HG03025 (cell line): ENCODE measurements at regions not wholly inside any gene's neighbourhood (a gene's known extent, or its start where the extent isn't known, plus 50 kb on each side); places are given as distances from the start of the nearest gene placed in this dataset.

Experiments
- ATAC-seq: cut with Tn5 transposase; IDR thresholded peaks from one replicate; pipeline ENCODE4 v1.9.1; 2021; ENCODE audit warnings: mild to moderate bottlenecking, moderate library complexity; ENCODE audit not compliant: unreplicated experiment, low FRiP score

GRCh38 chr10:90561666-90562065 lies 296.2 kb downstream of the HTR7 start:
- ATAC-seq = no peak

- no peak for ATAC-seq
These were observed 286.2 kb downstream of the HTR7 start for GRCh38 chr10:90571481-90572258.

GRCh38 chr10:90575125-90575524 lies 282.7 kb downstream of the HTR7 start:
- ATAC-seq = no peak

GRCh38 chr10:90577569-90577968 lies 280.3 kb downstream of the HTR7 start:
- no peak for ATAC-seq

GRCh38 chr10:90579602-90580242 lies 278.1 kb downstream of the HTR7 start:
- no peak for ATAC-seq

- no peak for ATAC-seq
These were observed 274.4 kb downstream of the HTR7 start for GRCh38 chr10:90583416-90583815.

GRCh38 chr10:90587081-90587491 lies 270.8 kb downstream of the HTR7 start:
- ATAC-seq = no peak

- ATAC-seq = no peak
These were observed 270.3 kb downstream of the HTR7 start for GRCh38 chr10:90587561-90587960.

GRCh38 chr10:90588222-90588621 lies 269.6 kb downstream of the HTR7 start:
- ATAC-seq = no peak

GRCh38 chr10:90589825-90590224 lies 268.0 kb downstream of the HTR7 start:
- ATAC-seq = no peak

- ATAC-seq = no peak
These were observed 266.2 kb downstream of the HTR7 start for GRCh38 chr10:90591629-90592028.

- no peak for ATAC-seq
These were observed 265.1 kb downstream of the HTR7 start for GRCh38 chr10:90592638-90593302.

GRCh38 chr10:90598513-90598912 lies 259.3 kb downstream of the HTR7 start:
- no peak for ATAC-seq

GRCh38 chr10:90602862-90603610 lies 254.8 kb downstream of the HTR7 start:
- no peak for ATAC-seq

GRCh38 chr10:90604636-90605035 lies 253.2 kb downstream of the HTR7 start:
- ATAC-seq = no peak

- no peak for ATAC-seq
These were observed 252.3 kb downstream of the HTR7 start for GRCh38 chr10:90605506-90605905.

GRCh38 chr10:90612276-90612675 lies 245.6 kb downstream of the HTR7 start:
- no peak for ATAC-seq

- no peak for ATAC-seq
These were observed 243.2 kb downstream of the HTR7 start for GRCh38 chr10:90614631-90615030.

GRCh38 chr10:90621577-90621976 lies 236.3 kb downstream of the HTR7 start:
- no peak for ATAC-seq

GRCh38 chr10:90635111-90635765 lies 222.6 kb downstream of the HTR7 start:
- no peak for ATAC-seq
